ENCODE measurements at regions not wholly inside any gene's neighbourhood (a gene's known extent, or its start where the extent isn't known, plus 50 kb on each side); places are given as distances from the start of the nearest gene placed in this dataset.

GRCh38 chr13:106197496-106197895 lies 338.0 kb downstream of the EFNB2 start:
- DNase-seq (no peak), ATAC-seq (no peak)
- Histone ChIP-seq H3K27ac (no peak overlapping the region), H3K4me1 (no peaks in the 10 kb centered on the region), H3K36me3 (no peaks in the 10 kb centered on the region), H3K27me3 (no peaks in the 10 kb centered on the region), H3K9me3 (no peaks in the 10 kb centered on the region), H3K4me3 (no peak overlapping the region)
- no peak for TF ChIP-seq CTCF (IDR thresholded peaks at IDR 0.05)
- TF ChIP-seq POLR2A (IDR thresholded peaks at IDR 0.05), result no peak
- WGBS (ENCODE audit: insufficient coverage, low coverage, low lambda C conversion rate, missing lambda C conversion rate), result 52% methylated on average over 1 of the region's 1 CpG
- intact Hi-C loops (cut with DNase I), result no loop called here

DNA sequence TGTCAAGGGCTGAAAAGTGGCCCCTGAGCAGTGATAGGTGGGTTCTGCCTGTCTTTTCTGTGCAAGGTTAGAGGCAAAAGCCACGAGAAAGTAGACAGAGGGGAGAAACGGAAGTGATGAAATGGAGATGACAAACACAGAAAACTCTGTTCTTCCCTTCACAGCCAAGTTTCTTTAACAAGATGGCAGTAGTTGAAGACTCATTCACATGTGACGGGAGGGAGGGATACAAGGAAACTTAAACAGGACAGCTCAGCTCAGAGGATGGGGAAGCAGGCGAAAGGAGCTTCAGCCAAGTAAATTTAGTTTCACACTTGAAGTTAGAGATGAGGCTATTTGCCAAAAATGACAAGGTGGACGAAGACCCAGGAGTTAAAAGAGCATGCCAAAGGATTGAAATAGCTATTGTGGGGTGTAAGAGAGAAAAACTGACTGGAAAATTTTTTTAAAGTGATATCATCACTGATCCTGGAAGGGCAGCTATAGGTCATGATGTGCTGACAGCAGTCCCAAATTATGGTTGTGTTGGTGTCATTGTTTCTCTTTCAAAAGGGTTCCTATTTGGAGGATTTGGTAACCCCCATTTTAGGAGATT lies 347.9 kb downstream of the EFNB2 start:
- Histone ChIP-seq H3K4me1 (no peaks in the 10 kb centered on the region), H3K27me3 (no peaks in the 10 kb centered on the region), H3K27ac (no peak overlapping the region), H3K36me3 (no peaks in the 10 kb centered on the region), H3K4me3 (no peak overlapping the region), H3K9me3 (no peaks in the 10 kb centered on the region)
- TF ChIP-seq POLR2A (IDR thresholded peaks at IDR 0.05) (no peak), CTCF (IDR thresholded peaks at IDR 0.05) (no peak)
- intact Hi-C loops (cut with DNase I), result no loop called here
- 33% methylated on average over 5 of the region's 5 CpGs for WGBS (ENCODE audit: insufficient coverage, low coverage, low lambda C conversion rate, missing lambda C conversion rate)
- no peak for DNase-seq
- ATAC-seq, result no peak

DNA sequence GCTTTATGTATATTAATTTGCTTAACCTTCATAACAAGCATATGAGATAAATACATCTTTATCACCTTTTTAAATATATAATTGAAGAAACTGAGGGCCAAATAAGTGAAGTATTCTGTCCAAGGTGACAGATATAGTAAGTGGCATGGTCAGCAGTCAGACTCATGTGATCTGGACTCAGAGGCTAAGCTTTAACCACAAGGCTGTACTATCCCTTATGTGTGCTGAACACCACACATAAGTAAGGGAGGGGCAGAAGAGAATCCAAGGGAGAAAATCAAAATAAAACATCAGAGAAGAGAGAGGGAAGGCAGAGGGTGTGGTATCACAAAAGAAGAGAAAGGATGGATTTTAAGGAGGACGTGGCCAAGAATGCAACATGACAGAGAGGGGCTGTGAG lies 348.4 kb downstream of the EFNB2 start:
- Histone ChIP-seq H3K4me1 (no peaks in the 10 kb centered on the region), H3K9me3 (no peaks in the 10 kb centered on the region), H3K4me3 (no peak overlapping the region), H3K27me3 (no peaks in the 10 kb centered on the region), H3K27ac (no peak overlapping the region), H3K36me3 (no peaks in the 10 kb centered on the region)
- intact Hi-C loops (cut with DNase I), result no loop called here
- 25% methylated on average over 1 of the region's 1 CpG for WGBS (ENCODE audit: insufficient coverage, low coverage, low lambda C conversion rate, missing lambda C conversion rate)
- ATAC-seq, result no peak
- TF ChIP-seq CTCF (IDR thresholded peaks at IDR 0.05), result no peak
- no peak for TF ChIP-seq POLR2A (IDR thresholded peaks at IDR 0.05)
- DNase-seq, result no peak

DNA sequence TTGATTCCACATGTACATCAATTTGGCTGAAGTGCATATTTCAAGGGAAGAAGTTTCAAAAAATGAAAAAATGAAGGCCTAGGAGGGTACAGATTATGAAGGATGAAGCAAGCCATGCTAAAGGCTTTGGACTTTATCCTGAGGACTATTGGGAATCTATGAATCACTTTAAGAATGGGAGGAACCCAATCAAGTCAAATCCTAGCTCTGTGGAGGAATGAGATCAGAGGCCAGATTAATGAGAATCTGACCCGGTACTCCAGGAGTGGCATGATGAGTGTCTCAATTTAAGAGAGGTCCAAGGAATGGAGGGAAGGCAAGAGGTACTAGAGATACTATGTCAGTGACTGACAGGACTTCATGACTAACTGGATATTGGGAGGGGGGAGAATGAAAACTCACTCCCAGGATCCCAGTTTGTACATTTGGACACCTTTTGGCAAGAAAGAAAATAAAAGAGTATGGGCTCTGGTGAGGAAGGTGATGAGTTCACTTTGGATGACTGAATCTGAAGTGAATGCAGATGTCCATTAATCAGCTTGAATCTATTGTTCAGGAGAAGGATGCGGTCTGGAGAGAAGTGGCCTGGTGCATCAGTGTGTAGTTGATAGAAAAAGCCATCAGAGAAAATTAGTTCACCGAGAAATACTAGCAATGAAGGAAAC lies 349.0 kb downstream of the EFNB2 start:
- no peak for TF ChIP-seq CTCF (IDR thresholded peaks at IDR 0.05)
- TF ChIP-seq POLR2A (IDR thresholded peaks at IDR 0.05), result no peak
- no peaks in the 10 kb centered on the region for H3K27me3 ChIP-seq
- H3K4me3 ChIP-seq, result no peak overlapping the region
- H3K9me3 ChIP-seq, result no peaks in the 10 kb centered on the region
- WGBS (ENCODE audit: insufficient coverage, low coverage, low lambda C conversion rate, missing lambda C conversion rate), result 78% methylated on average over 3 of the region's 3 CpGs
- no peak for ATAC-seq
- no peaks in the 10 kb centered on the region for H3K4me1 ChIP-seq
- no peak overlapping the region for H3K27ac ChIP-seq
- DNase-seq, result no peak
- intact Hi-C loops (cut with DNase I), result no loop called here
- H3K36me3 ChIP-seq, result no peaks in the 10 kb centered on the region

Data from right lobe of liver (tissue), 6 donors.